Keratinocyte (primary cell): ENCODE measurements at regions not wholly inside any gene's neighbourhood (a gene's known extent, or its start where the extent isn't known, plus 50 kb on each side); places are given as distances from the start of the nearest gene placed in this dataset.

Source experiments
- EZH2 ChIP-seq: IDR thresholded peaks from one replicate; pipeline ENCODE4 v1.6.1; 2012; ENCODE audit warnings: inconsistent platforms, mild to moderate bottlenecking, low read length, moderate library complexity
- TF ChIP-seq, protein P1 (sequence below), 3 experiments: IDR thresholded peaks in 1 of 3; conservative IDR thresholded peaks in 1 of 3; optimal IDR thresholded peaks in 1 of 3; 2 replicates in 2 of 3; 3 replicates in 1 of 3; pipeline versions ENCODE3 to v1.5.1; 2011; ENCODE audit warnings: low read length in 3 of 3, mild to moderate bottlenecking in 3 of 3, moderate library complexity in 2 of 3, control low read depth in 1 of 3, inconsistent platforms in 1 of 3; ENCODE audit not compliant: insufficient read depth in 2 of 3; ENCODE audit errors: extremely low read depth in 1 of 3

DNA sequence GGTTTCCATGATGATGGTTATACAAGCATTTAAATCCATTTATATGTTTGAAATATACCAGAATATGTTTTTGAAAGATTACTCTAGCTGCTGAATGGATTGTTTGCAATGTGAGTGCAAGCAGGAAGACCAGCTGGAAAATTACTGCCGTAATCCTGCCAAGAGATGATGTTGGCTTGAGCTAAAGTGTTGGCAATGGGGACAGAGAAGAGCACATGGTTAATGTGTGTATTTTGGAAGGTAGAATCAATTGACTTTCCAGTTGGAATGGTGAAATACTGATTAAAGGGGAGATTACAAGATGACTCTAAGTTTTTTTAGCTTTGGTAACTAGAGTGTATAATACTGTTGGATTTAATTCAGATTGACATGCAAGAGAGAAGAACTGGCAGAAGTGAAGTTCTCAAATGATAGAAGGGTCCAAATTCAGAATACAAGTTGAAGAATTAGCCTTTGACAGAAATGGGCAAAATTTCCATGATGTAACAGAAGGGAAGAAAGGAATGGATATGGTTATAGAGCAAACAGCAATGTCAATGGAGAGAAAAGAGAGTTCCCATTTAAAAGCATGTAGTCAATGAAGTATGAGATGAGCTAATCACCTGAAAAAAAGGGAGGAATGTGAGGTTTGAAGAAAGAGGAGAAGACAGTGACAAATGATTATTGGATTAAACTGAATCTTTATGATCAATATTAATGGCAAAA is 422.0 kb downstream of the CDC14C start:
- TF ChIP-seq, protein P1, sequence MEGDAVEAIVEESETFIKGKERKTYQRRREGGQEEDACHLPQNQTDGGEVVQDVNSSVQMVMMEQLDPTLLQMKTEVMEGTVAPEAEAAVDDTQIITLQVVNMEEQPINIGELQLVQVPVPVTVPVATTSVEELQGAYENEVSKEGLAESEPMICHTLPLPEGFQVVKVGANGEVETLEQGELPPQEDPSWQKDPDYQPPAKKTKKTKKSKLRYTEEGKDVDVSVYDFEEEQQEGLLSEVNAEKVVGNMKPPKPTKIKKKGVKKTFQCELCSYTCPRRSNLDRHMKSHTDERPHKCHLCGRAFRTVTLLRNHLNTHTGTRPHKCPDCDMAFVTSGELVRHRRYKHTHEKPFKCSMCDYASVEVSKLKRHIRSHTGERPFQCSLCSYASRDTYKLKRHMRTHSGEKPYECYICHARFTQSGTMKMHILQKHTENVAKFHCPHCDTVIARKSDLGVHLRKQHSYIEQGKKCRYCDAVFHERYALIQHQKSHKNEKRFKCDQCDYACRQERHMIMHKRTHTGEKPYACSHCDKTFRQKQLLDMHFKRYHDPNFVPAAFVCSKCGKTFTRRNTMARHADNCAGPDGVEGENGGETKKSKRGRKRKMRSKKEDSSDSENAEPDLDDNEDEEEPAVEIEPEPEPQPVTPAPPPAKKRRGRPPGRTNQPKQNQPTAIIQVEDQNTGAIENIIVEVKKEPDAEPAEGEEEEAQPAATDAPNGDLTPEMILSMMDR (optimal IDR thresholded peaks at IDR 0.05 in 1 of 3, IDR thresholded peaks at IDR 0.05 in 1 of 3, conservative IDR thresholded peaks at IDR 0.05 in 1 of 3; ENCODE audit: extremely low read depth in 1 of 3, insufficient read depth in 2 of 3, low read length in 3 of 3) = no peak
- TF ChIP-seq EZH2 = no peak
